ENCODE measurements at regions not wholly inside any gene's neighbourhood (a gene's known extent, or its start where the extent isn't known, plus 50 kb on each side); places are given as distances from the start of the nearest gene placed in this dataset.
A peak's percentile ranks its signal among the peaks of the same experiment; 100 is the strongest.

- DNase-seq: peak; percentile 16
Measured at GRCh38 chr9:97359147-97359546, 51.7 kb downstream of the CCDC180 start.
